NOMO-1 (cell line): ENCODE measurements at regions not wholly inside any gene's neighbourhood (a gene's known extent, or its start where the extent isn't known, plus 50 kb on each side); places are given as distances from the start of the nearest gene placed in this dataset.
"Not testable (repeated sequence)": the region's sequence is repeated elsewhere in the genome, so short reads cannot be mapped to it uniquely, and the experiment has no call there.

Experiments
- DNase-seq, 2 experiments: peaks; one replicate each; lab custom pipeline; 2025; ENCODE audit not compliant: unreplicated experiment in 2 of 2; lab: John Stamatoyannopoulos, UW

DNA sequence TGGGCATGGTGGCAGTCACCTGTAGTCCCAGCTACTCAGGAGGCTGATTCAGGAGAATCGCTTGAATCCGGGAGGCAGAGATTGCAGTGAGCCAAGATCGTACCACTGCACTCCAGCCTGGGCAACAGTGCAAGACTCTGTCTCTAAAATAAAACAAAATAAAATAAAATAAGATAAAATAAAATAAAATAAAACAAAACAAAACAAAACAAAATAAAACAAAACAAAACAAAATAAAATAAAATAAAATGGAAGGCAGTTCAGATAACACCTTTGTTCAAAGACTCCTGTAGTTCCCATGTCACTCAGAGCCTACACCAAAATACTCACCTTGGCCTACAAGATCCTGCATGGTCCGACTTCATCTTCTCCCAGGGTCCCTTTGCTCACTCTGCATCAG, 61.3 kb downstream of the SYF2 start:
- not testable (repeated sequence) for DNase-seq

DNA sequence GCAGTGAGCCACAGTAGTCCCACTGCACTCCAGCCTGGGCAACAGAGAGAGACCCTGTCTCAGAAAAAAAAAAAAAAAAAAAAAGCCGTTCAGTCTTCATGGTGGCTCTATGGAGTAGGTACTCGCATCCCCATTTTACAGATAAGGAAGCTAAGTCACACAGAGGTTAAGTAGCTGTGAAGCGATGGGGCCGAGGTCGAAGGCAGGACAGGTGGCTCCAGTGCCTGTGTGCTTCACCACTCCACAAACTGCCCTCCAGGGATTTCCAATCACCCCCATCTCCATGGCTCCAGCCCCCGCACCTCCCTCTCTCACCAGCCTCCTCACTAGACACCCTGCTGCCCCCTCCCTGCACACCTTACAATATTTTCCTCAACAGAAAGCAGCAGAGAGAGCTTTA, 61.9 kb downstream of the SYF2 start:
- DNase-seq, result no peak

DNA sequence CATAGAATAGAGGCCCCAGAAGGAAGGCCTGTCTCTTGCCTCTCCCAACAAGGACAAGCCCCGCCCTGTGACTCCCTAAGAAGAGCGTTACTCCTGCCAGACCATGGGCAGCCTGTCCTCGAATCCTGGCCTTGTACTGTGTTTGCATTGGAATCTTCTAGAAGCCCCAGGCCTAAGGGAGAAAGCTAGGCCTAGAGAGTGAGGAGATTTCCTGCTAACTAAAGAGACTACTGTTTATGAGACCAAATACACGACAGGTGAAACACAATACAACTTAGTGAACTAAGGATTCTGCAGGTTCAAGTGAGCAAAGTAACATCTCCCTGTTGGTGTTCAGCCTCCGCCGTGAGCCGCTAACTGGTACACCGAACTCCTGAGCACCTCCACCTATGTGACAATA, 62.7 kb downstream of the SYF2 start:
- no peak for DNase-seq

- DNase-seq, result no peak
Observed at GRCh38 chr1:25169168-25169567, 63.1 kb downstream of the SYF2 start.

- no peak for DNase-seq
Observed at GRCh38 chr1:25168193-25169071, 63.9 kb downstream of the SYF2 start.

DNA sequence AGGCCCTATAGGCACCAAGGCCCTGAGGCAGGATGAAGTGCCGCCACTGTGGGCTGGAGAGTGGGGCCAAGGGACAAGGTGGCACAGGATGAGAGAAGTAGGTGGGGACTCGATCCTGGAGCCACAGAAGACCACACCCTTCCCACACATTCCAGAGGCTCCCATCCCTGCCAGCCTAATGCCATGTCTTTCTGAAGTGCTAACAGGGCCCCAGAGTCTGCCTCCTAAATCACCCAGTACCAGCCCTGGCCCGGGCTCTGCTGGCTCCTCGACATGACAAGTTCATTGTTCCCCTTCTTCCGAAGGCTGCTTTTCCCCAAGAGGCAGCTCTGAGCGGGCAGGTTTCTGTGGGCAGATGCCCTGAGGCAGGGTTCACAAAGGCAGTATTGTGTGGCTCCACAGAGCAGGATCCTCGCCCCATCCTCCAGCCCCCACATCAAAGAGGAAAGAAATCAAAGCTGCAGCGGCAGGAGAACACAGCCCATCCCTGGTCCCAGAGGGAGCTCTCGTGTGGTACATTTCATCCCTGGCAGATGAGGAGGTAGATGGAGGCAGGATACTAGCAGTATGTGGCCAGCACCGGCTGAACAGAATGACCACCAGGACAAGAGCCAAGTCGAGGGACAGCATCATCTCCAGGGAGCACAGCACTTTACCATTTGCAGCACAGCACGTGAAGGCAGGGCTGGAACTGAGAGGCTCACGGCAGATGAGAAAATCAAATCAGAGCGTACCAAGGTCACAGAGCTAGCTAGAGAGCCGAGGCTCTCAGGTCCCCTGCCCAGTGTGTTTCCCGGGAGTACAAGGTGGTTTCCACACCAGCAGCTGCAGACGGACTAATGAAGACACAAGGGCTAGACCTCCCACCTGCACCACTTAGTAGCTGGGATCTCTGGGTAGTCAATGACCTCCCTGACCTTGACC, 64.8 kb downstream of the SYF2 start:
- DNase-seq, result no peak

DNA sequence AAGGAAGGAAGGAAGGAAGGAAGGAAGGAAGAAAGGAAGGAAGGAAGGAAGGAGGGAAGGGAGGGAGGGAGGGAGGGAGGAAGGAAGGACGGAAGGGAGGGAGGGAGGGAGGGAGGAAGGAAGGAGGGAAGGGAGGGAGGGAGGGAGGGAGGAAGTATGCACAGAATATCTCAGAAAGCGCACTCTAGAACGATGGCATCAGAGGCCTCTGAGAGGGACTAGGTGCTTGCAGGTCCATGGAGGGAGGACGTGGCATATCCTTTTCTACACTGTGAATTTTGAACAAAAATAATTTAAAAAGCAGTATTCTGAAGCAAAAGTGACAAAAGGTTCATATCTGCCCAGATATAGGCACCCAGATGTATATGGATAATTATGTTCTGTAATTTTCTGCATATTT, 65.5 kb downstream of the SYF2 start:
- no peak for DNase-seq

- no peak for DNase-seq
Observed at GRCh38 chr1:25163986-25164385, 68.3 kb downstream of the SYF2 start.

GRCh38 chr1:25161981-25162380, 70.3 kb downstream of the SYF2 start:
- DNase-seq, result no peak

GRCh38 chr1:25157846-25158245, 74.5 kb downstream of the SYF2 start:
- DNase-seq, result no peak

GRCh38 chr1:25150985-25151495, 81.3 kb downstream of the SYF2 start:
- no peak for DNase-seq

DNA sequence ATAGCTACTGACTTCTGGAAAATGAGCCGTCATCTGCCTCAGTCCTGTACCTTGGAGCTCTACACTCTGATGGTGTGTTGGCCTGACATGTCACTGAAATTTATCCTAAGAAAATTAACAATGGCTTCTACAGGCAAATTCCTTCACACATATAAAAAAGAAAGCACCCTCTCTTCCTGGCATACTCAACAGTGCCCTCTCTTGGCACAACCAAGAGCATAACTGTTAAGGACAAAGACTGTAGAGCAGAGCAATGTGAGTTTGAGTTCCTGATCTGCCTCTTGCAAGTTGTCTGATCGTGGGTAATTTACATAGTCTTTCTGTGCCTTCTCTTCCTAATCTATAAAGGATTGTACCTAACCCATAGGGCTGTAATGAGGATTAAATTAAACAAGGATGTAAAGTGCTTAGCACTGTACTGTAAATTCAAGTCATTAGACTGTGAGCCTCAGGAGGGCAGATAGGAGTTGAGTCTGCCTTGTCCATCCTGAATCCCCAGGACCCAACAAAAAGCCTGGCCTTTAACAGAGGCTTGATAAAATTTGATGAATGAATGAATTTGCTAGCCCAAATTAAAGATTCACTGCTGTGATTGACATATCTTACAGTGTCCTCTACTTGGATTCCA, 83.5 kb downstream of the SYF2 start:
- peak; percentile 20 to 66 for DNase-seq

DNA sequence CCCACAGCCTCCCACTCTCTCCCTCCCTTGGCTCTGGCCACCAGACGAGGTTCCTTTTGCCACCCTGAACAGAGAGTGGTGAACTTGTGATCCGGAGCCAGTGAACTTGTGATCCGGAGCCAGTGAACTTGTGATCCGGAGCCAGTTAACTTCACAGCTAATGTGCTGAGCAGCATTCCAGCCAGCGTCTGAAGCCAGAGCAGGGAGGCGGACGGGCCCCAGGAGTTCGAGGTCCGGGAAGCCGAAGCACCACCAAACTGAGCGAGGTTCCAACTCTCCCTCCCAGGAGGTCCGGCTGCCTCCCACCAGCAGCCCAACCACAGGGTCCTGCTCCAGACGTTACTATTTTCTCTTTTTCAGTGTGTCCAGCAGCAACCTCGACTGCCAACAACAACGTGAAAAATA, 85.8 kb downstream of the SYF2 start:
- peak; percentile 15 to 16 for DNase-seq

DNA sequence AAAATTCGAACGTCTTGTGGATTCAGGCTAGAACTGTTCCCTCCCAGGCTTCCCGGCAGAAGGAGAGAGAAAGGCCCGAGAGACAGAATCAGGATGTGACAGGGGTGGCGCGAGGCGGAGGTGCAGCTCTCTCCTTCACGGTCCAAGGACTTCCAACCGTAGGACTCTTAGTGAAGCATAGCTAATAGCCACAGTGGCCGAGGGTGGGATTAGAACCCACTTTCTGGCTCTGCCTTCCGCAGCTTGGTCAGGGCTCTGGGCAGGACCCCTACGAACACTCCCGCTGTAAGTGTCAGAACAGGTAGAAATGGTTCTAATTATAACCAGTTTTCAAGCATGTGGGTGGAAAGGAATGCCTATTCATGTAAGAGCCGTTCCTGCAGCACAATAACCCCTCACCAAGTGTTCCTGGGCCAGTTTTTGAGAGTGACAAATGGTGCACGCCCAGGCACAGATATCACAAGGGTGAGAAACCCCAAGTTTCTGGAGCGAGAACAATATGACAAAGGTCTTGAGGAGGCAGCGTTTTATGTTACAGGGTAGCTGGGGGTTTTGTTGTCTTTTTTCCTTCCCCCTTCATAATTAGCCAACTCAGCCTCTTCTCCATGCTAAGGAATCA, 86.4 kb downstream of the SYF2 start:
- no peak for DNase-seq

DNA sequence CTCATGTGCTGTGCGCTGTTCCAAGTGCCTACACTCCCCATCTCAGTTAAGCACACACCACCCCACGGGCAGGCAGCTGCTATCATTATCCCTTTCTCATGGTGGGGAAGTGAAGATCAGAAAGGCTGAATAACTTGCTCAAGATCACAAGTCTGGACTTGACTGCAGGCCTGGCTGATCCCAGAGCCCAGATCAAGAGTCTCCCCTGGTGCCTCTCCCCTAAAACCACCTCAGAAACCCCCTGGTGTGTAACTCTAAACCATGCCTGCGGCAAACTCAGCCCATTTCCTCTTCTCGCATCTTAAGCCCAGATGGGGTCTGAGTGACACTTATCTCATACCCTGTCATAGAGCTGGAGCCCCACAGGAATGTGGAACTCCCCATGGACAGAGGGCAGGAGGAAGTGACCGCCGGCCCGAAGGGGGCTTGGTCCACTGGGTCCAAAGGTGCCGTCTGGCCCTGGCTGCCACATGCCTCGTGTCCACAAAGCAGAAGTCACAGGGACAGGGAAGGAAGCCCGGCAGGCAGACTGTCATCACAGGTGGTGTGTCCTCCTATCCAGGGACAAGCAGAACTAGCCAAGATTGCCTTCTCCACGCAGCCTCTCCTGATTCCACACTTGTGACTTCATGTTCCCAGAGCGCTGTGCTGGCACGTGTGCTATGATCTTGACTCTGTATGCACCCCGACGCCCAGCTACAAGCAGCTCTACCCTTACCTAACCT, 92.1 kb downstream of the SYF2 start:
- peak; percentile 63 to 79 for DNase-seq

- DNase-seq, result no peak
Observed at GRCh38 chr1:25137521-25138395, 94.5 kb downstream of the SYF2 start.

GRCh38 chr1:25137106-25137505, 95.2 kb downstream of the SYF2 start:
- no peak for DNase-seq

GRCh38 chr1:25135909-25136308, 96.4 kb downstream of the SYF2 start:
- no peak for DNase-seq
